Colonic mucosa (tissue), 4 donors: ENCODE measurements at regions not wholly inside any gene's neighbourhood (a gene's known extent, or its start where the extent isn't known, plus 50 kb on each side); places are given as distances from the start of the nearest gene placed in this dataset.

Experiments used
- DNase-seq: peaks from one replicate; pipeline ENCODE4 v3.0.0-alpha.2; 2020
- H3K27ac ChIP-seq: fragments of 200-600 bp; one replicate; pipeline ENCODE4 v1.8.0; 2021
- H3K27me3 ChIP-seq: fragments of 200-600 bp; one replicate; pipeline ENCODE4 v1.8.0; 2021
- H3K36me3 ChIP-seq: fragments of 200-600 bp; one replicate; pipeline ENCODE4 v1.8.0; 2021
- H3K4me1 ChIP-seq: fragments of 200-600 bp; one replicate; pipeline ENCODE4 v1.8.0; 2021; ENCODE audit warnings: mild to moderate bottlenecking
- H3K4me3 ChIP-seq: fragments of 200-600 bp; one replicate; pipeline ENCODE4 v1.8.0; 2021
- H3K9ac ChIP-seq, 2 donors: one replicate each; pipeline ENCODE4 v1.7.0; 2013; ENCODE audit warnings: control low read depth in 2 of 2, low read depth in 2 of 2, low read length in 2 of 2
- H3K9me3 ChIP-seq: fragments of 200-600 bp; one replicate; pipeline ENCODE4 v1.8.0; 2021
- intact Hi-C: fragments of 100-400 bp; cut with DNase I; formaldehyde crosslinking; loops from one replicate; pipeline ENCODE4 v1.14.1; 2022
- TF ChIP-seq, protein P1 (sequence below): fragments of 200-600 bp; IDR thresholded peaks from one replicate; pipeline ENCODE4 v1.8.0; 2022; ENCODE audit warnings: antibody characterized with exemption, mild to moderate bottlenecking
- donor health status: healthy.
- donor health status: DM: no; HTN: no; CAD: no.
- donor health status: DM: no; HTN: no; CAD: no.

DNA sequence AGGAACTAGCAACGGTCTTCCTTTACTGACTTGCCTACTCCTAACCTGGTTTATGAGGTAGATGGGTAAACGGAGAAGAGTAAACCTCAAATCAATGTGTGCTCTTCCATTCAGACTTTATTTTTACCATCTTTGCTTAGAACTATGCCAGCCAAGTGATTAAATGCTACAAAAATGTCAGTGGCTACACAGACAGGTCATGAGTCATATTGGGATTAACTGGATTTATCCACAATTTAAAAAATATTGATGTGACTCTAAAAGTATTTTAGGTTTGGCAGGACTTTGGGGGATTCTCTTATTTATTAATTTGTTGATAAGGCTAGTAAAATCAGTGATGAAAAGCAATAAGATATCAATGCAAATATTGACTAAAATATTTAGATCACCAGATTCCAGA, 275.0 kb downstream of the PLK2 start:
- no peaks in the 10 kb centered on the region for H3K4me1 ChIP-seq
- H3K27me3 ChIP-seq: no peaks in the 10 kb centered on the region
- H3K9ac ChIP-seq: no peak overlapping the region
- no peaks in the 10 kb centered on the region for H3K36me3 ChIP-seq
- TF ChIP-seq, protein P1, sequence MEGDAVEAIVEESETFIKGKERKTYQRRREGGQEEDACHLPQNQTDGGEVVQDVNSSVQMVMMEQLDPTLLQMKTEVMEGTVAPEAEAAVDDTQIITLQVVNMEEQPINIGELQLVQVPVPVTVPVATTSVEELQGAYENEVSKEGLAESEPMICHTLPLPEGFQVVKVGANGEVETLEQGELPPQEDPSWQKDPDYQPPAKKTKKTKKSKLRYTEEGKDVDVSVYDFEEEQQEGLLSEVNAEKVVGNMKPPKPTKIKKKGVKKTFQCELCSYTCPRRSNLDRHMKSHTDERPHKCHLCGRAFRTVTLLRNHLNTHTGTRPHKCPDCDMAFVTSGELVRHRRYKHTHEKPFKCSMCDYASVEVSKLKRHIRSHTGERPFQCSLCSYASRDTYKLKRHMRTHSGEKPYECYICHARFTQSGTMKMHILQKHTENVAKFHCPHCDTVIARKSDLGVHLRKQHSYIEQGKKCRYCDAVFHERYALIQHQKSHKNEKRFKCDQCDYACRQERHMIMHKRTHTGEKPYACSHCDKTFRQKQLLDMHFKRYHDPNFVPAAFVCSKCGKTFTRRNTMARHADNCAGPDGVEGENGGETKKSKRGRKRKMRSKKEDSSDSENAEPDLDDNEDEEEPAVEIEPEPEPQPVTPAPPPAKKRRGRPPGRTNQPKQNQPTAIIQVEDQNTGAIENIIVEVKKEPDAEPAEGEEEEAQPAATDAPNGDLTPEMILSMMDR: no peak
- H3K27ac ChIP-seq: no peak overlapping the region
- intact Hi-C loops: no loop called here
- no peak overlapping the region for H3K4me3 ChIP-seq
- H3K9me3 ChIP-seq: no peaks in the 10 kb centered on the region
- no peak for DNase-seq

DNA sequence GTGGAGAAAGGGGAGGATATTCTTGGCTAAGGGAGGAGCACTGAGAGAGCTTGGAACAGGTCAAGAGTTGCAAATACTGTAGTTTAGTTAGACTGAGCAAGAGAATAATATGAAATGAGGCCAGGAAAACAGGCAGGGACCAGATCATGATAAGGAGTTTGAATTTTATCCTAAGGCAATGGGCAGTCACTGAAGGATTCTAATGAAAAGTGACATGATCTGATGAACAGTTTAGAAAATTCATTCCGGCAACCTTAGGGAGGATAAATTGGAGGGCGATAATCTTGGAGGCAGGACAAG, 276.1 kb downstream of the PLK2 start:
- Histone ChIP-seq H3K4me1 (no peaks in the 10 kb centered on the region), H3K36me3 (no peaks in the 10 kb centered on the region)
- DNase-seq: no peak

DNA sequence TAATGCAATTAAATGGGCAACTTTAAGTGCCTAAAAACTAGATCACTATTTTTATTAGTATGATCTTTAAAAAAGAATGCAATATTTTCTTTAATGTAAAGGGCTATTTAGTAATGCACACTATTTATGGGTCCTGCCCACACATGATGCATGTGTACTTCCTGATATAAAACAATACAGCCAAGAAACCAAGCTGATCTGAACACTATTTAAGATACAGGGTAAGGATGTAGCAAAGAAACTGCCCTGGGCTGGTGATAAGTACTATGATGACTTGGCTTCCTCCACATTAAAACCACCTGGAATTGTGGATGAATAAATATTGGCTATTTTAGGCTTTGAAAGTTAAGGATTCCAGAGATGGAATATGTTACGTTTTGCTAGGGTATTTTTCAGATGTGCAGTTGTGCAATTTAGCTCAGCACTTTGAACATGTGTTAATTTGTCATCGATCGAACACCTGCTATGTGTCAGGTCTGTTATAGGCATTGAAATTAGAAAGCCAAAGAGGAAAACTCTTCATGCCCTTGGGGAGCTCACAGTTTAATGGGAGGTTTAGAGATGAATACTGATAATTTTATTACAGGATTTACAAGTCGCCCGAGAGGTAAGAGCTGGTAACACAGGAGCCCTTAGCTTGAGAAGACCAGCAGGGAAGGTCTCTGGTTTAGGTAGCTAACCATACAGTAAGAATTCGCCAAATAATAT, 276.7 kb downstream of the PLK2 start:
- intact Hi-C loops: no loop called here
- DNase-seq: no peak
- TF ChIP-seq, protein P1: no peak
- Histone ChIP-seq H3K9ac (no peak overlapping the region), H3K36me3 (no peaks in the 10 kb centered on the region), H3K4me1 (no peaks in the 10 kb centered on the region), H3K27ac (no peak overlapping the region), H3K27me3 (no peaks in the 10 kb centered on the region), H3K9me3 (no peaks in the 10 kb centered on the region), H3K4me3 (no peak overlapping the region)

More for the DNA sequence above, 276.1 kb downstream of the PLK2 start:
- no peaks in the 10 kb centered on the region for H3K9me3 ChIP-seq
- H3K4me3 ChIP-seq: no peak overlapping the region
- TF ChIP-seq, protein P1: no peak
- no peaks in the 10 kb centered on the region for H3K27me3 ChIP-seq
- intact Hi-C loops: no loop called here
- no peak overlapping the region for H3K9ac ChIP-seq
- H3K27ac ChIP-seq: no peak overlapping the region

DNA sequence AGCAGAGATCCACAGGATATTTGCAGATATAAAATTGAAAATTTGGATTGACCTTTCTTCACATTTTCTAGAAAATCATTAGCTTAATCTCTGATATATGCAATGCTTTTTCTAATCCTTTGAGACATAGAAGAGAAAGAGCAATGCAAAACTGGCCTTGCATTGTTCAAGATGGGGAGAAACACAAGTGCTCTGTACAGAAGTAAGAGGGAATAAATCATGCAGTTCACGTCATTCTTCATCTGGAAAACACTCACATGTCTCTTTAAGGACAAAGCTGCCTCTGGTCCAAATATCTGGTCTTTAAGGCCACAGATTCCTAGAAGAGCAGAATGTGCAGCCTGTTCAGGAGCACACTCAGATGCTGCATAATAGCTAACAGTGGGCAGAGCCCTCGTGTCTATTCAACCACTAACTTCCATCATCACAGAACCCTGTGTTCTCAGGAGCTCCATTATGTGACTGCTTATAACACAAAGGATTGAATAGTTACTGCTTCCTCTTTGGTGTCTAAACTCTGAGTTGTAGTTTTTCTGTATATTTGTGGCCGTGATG, 277.5 kb downstream of the PLK2 start:
- Histone ChIP-seq H3K9ac (no peak overlapping the region), H3K4me3 (no peak overlapping the region), H3K9me3 (no peaks in the 10 kb centered on the region), H3K27me3 (no peaks in the 10 kb centered on the region), H3K36me3 (no peaks in the 10 kb centered on the region), H3K27ac (no peak overlapping the region), H3K4me1 (no peaks in the 10 kb centered on the region)
- DNase-seq: no peak
- TF ChIP-seq, protein P1: no peak
- intact Hi-C loops: no loop called here

DNA sequence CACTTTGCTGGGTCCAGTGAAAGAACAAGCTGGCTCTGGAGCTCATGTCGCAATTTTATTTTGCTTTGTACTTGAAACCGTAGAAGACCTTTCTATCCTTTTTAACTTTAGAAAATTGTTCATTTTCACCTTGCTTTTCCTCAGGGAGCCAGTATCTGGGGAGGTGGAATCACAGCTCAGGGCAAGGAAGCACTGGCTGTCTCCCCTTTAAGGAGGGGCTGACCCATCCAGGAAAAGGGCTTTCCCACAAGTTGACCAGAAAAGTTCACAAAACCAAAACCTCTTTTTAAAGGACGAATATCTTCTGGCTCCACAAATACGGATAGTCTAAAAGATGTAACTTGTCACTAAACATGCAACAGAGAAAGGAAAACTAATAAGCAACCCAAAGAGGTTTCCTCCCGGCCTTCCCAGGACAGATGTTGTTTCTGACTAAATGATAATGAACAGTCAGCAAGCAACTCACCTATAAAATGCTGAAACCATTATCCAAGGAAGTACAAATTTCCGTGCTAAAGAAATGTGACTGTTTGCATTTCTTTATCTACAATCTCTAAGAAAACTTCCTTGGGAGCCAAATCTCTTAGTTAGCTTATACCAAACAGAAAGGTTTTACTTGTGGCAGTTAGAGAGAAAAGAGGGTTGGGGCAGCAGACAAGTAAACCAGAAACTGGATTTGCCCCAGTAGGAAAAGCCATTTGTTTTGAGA, 278.2 kb downstream of the PLK2 start:
- Histone ChIP-seq H3K4me3 (no peak overlapping the region), H3K9ac (no peak overlapping the region), H3K27ac (no peak overlapping the region), H3K9me3 (no peaks in the 10 kb centered on the region), H3K27me3 (no peaks in the 10 kb centered on the region), H3K4me1 (no peaks in the 10 kb centered on the region), H3K36me3 (no peaks in the 10 kb centered on the region)
- TF ChIP-seq, protein P1: no peak
- no peak for DNase-seq
- intact Hi-C loops: no loop called here
